HG03521 (cell line): ENCODE measurements at regions not wholly inside any gene's neighbourhood (a gene's known extent, or its start where the extent isn't known, plus 50 kb on each side); places are given as distances from the start of the nearest gene placed in this dataset.

Source experiments
- ATAC-seq: cut with Tn5 transposase; IDR thresholded peaks from one replicate; pipeline ENCODE4 v1.9.1; 2021; ENCODE audit warnings: mild to moderate bottlenecking, moderate library complexity; ENCODE audit not compliant: unreplicated experiment

- no peak for ATAC-seq
Measured at GRCh38 chr3:159439346-159439745, 549.3 kb upstream of the IL12A start.

- no peak for ATAC-seq
Measured at GRCh38 chr3:159441279-159441678, 547.4 kb upstream of the IL12A start.

- no peak for ATAC-seq
Measured at GRCh38 chr3:159443266-159443665, 545.4 kb upstream of the IL12A start.

GRCh38 chr3:159447841-159448240 lies 540.8 kb upstream of the IL12A start:
- ATAC-seq: no peak

- no peak for ATAC-seq
Measured at GRCh38 chr3:159448902-159449301, 539.7 kb upstream of the IL12A start.

GRCh38 chr3:159451067-159451466 lies 537.6 kb upstream of the IL12A start:
- no peak for ATAC-seq

- no peak for ATAC-seq
Measured at GRCh38 chr3:159451482-159451881, 537.2 kb upstream of the IL12A start.

GRCh38 chr3:159453036-159453435 lies 535.6 kb upstream of the IL12A start:
- ATAC-seq: no peak

- ATAC-seq: no peak
Measured at GRCh38 chr3:159453945-159454344, 534.7 kb upstream of the IL12A start.

- ATAC-seq: no peak
Measured at GRCh38 chr3:159455741-159456181, 532.9 kb upstream of the IL12A start.

- ATAC-seq: no peak
Measured at GRCh38 chr3:159458010-159458409, 530.6 kb upstream of the IL12A start.

GRCh38 chr3:159458982-159459381 lies 529.7 kb upstream of the IL12A start:
- ATAC-seq: no peak

- no peak for ATAC-seq
Measured at GRCh38 chr3:159472611-159473010, 516.0 kb upstream of the IL12A start.

- ATAC-seq: no peak
Measured at GRCh38 chr3:159473206-159473605, 515.4 kb upstream of the IL12A start.

GRCh38 chr3:159480046-159480445 lies 508.6 kb upstream of the IL12A start:
- ATAC-seq: no peak

- no peak for ATAC-seq
Measured at GRCh38 chr3:159482241-159482993, 506.2 kb upstream of the IL12A start.

GRCh38 chr3:159482994-159483367 lies 505.7 kb upstream of the IL12A start:
- ATAC-seq: no peak

GRCh38 chr3:159486580-159486979 lies 502.1 kb upstream of the IL12A start:
- no peak for ATAC-seq

GRCh38 chr3:159487304-159487703 lies 501.3 kb upstream of the IL12A start:
- no peak for ATAC-seq

- ATAC-seq: no peak
Measured at GRCh38 chr3:159488602-159489001, 500.0 kb upstream of the IL12A start.

- ATAC-seq: no peak
Measured at GRCh38 chr3:159497361-159497760, 491.3 kb upstream of the IL12A start.

GRCh38 chr3:159499031-159499793 lies 489.4 kb upstream of the IL12A start:
- ATAC-seq: no peak
